Endodermal cell (in vitro differentiated cells): ENCODE measurements at regions not wholly inside any gene's neighbourhood (a gene's known extent, or its start where the extent isn't known, plus 50 kb on each side); places are given as distances from the start of the nearest gene placed in this dataset.

Experiments
- DNase-seq: peaks from one replicate; pipeline ENCODE4 v3.0.0-alpha.2; 2017
- H3K27ac ChIP-seq: 2 replicates; pipeline ENCODE4 v1.5.1; 2013; ENCODE audit warnings: mild to moderate bottlenecking, low read depth, low read length, moderate library complexity
- H3K27me3 ChIP-seq: 2 replicates; pipeline ENCODE4 v1.6.1; 2013; ENCODE audit warnings: mild to moderate bottlenecking, low read length, moderate library complexity; ENCODE audit not compliant: insufficient read depth, control insufficient read depth, poor library complexity, severe bottlenecking
- H3K36me3 ChIP-seq: 2 replicates; pipeline ENCODE4 v1.7.0; 2013; ENCODE audit warnings: mild to moderate bottlenecking, low read length, moderate library complexity; ENCODE audit not compliant: control insufficient read depth, insufficient read depth
- H3K4me1 ChIP-seq: one replicate; pipeline ENCODE4 v1.7.0; 2013; ENCODE audit warnings: low read length; ENCODE audit not compliant: control insufficient read depth, insufficient read depth
- H3K4me3 ChIP-seq: 2 replicates; pipeline ENCODE4 v1.5.1; 2013; ENCODE audit warnings: mild to moderate bottlenecking, low read length, moderate library complexity
- H3K9ac ChIP-seq: 2 replicates; pipeline ENCODE4 v1.6.1; 2013; ENCODE audit warnings: mild to moderate bottlenecking, low read length, moderate library complexity; ENCODE audit not compliant: poor library complexity, severe bottlenecking; ENCODE audit errors: extremely low read depth
- H3K9me3 ChIP-seq: 2 replicates; pipeline ENCODE4 v1.6.1; 2013; ENCODE audit warnings: mild to moderate bottlenecking, low read length, moderate library complexity; ENCODE audit not compliant: control insufficient read depth
- H3K27ac Mint-ChIP-seq: 2 replicates; pipeline ENCODE4 v1.8.0; 2020; ENCODE audit warnings: mixed read lengths
- H3K27me3 Mint-ChIP-seq: 2 replicates; pipeline ENCODE4 v1.8.0; 2021; ENCODE audit warnings: mild to moderate bottlenecking, mixed read lengths; ENCODE audit not compliant: insufficient read depth
- H3K36me3 Mint-ChIP-seq: 2 replicates; pipeline ENCODE4 v1.8.0; 2020; ENCODE audit warnings: low read depth, mixed read lengths
- H3K4me1 Mint-ChIP-seq: 2 replicates; pipeline ENCODE4 v1.8.0; 2020; ENCODE audit warnings: mixed read lengths
- H3K4me3 Mint-ChIP-seq: 2 replicates; pipeline ENCODE4 v1.8.0; 2020; ENCODE audit warnings: mild to moderate bottlenecking, moderate library complexity, mixed read lengths
- H3K9me3 Mint-ChIP-seq: 2 replicates; pipeline ENCODE4 v1.8.0; 2020; ENCODE audit warnings: mild to moderate bottlenecking, mixed read lengths
- WGBS, 2 experiments: methylation state at CpG; one replicate each; pipeline versions ENCODE4 v1.1.5 to v1.1.7; 2013; ENCODE audit warnings: missing lambda C conversion rate in 2 of 2, mixed read lengths in 1 of 2; ENCODE audit not compliant: insufficient coverage in 1 of 2, insufficient read length in 1 of 2; 5-methylcytosine and 5-hydroxymethylcytosine counted together
- TF ChIP-seq, protein P1 (sequence below): fragments of 200-600 bp; sonication (generic); conservative IDR thresholded peaks from 2 replicates; pipeline ENCODE4 v1.5.0; 2021; ENCODE audit warnings: antibody characterized with exemption, mild to moderate bottlenecking

DNA sequence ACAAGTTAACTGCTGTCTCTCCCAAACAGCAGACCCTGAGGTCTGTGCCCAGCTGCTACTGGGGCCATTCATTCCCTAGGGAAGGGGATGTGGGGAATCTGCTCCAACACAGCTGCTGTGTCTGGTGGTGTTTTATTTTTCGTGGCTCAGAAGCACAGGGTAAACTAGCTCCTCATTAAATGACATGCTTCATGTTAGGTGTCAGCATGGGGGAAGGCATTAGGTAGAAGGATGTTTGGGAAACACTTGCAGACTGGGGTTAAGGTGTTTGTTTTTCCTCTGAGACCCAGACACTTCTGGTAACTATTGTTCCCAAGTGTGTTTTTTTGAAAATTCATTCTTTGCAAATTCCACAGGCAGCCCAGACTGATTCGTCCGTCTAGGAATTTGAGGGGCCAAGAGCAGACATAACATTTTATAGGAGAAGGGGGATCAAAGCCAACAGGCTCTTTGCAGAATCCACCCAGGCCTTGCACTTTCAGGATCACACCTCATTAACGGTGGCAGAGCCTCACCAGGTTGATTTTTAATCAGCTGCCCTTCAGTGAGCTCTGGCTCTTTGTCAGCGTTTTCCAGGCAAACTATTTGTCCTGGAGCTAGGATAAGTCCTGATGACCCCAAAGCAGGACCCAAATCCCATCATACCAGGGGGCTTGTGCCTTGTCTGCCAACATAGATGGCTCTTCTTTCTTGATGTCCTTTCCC is 65.4 kb upstream of the ITGA11 start:
- 50 to 70% methylated on average over 2 to 5 of the region's 5 CpGs for WGBS, 2 experiments

DNA sequence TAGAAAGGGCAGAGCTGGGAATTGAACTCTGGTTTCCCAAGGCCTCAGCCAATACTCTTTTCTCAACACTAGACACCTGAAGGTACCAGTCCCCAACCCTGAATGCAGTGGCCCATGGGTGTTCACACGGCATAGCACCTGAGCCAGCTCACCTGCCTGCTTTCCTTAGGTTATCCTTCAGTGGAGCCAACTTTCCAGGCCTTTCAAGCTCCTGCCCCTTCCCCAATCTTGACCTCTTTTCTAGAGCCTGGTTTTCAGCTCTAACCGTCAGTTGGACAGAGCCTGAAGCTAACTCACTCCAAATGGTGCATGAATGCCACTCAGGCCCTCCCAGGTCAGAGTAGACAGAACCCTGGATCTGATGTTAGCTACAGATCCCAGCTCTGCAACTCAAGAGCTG is 66.1 kb upstream of the ITGA11 start:
- H3K9ac ChIP-seq = no peak overlapping the region
- H3K4me3 Mint-ChIP-seq = no peak overlapping the region
- no peaks in the 10 kb centered on the region for H3K9me3 ChIP-seq
- H3K36me3 Mint-ChIP-seq = no peaks in the 10 kb centered on the region
- H3K9me3 Mint-ChIP-seq = no peaks in the 10 kb centered on the region
- no peaks in the 10 kb centered on the region for H3K36me3 ChIP-seq
- no peak overlapping the region for H3K27ac Mint-ChIP-seq
- no peaks in the 10 kb centered on the region for H3K27me3 ChIP-seq
- H3K27ac ChIP-seq = no peak overlapping the region
- TF ChIP-seq, protein P1, sequence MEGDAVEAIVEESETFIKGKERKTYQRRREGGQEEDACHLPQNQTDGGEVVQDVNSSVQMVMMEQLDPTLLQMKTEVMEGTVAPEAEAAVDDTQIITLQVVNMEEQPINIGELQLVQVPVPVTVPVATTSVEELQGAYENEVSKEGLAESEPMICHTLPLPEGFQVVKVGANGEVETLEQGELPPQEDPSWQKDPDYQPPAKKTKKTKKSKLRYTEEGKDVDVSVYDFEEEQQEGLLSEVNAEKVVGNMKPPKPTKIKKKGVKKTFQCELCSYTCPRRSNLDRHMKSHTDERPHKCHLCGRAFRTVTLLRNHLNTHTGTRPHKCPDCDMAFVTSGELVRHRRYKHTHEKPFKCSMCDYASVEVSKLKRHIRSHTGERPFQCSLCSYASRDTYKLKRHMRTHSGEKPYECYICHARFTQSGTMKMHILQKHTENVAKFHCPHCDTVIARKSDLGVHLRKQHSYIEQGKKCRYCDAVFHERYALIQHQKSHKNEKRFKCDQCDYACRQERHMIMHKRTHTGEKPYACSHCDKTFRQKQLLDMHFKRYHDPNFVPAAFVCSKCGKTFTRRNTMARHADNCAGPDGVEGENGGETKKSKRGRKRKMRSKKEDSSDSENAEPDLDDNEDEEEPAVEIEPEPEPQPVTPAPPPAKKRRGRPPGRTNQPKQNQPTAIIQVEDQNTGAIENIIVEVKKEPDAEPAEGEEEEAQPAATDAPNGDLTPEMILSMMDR = no peak
- 89% methylated on average over 2 of the region's 2 CpGs; no CpG with 5 or more reads in 1 of the 2 experiments for WGBS, 2 experiments
- H3K4me3 ChIP-seq = no peak overlapping the region
- DNase-seq = no peak
- peaks cover 10% of the 10 kb centered on the region for H3K4me1 Mint-ChIP-seq
- H3K27me3 Mint-ChIP-seq = peaks cover 3% of the 10 kb centered on the region
- no peaks in the 10 kb centered on the region for H3K4me1 ChIP-seq

More for the DNA sequence above, 65.4 kb upstream of the ITGA11 start:
- H3K9me3 Mint-ChIP-seq = no peaks in the 10 kb centered on the region
- H3K9ac ChIP-seq = no peak overlapping the region
- no peaks in the 10 kb centered on the region for H3K36me3 ChIP-seq
- peaks cover 10% of the 10 kb centered on the region for H3K4me1 Mint-ChIP-seq
- H3K27ac ChIP-seq = no peak overlapping the region
- H3K27ac Mint-ChIP-seq = no peak overlapping the region
- TF ChIP-seq, protein P1 = no peak
- H3K4me3 Mint-ChIP-seq = no peak overlapping the region
- H3K4me3 ChIP-seq = no peak overlapping the region
- H3K36me3 Mint-ChIP-seq = no peaks in the 10 kb centered on the region
- peaks cover 3% of the 10 kb centered on the region for H3K27me3 Mint-ChIP-seq
- H3K4me1 ChIP-seq = no peaks in the 10 kb centered on the region
- peak; percentile 73 for DNase-seq
- no peaks in the 10 kb centered on the region for H3K9me3 ChIP-seq
- no peaks in the 10 kb centered on the region for H3K27me3 ChIP-seq

DNA sequence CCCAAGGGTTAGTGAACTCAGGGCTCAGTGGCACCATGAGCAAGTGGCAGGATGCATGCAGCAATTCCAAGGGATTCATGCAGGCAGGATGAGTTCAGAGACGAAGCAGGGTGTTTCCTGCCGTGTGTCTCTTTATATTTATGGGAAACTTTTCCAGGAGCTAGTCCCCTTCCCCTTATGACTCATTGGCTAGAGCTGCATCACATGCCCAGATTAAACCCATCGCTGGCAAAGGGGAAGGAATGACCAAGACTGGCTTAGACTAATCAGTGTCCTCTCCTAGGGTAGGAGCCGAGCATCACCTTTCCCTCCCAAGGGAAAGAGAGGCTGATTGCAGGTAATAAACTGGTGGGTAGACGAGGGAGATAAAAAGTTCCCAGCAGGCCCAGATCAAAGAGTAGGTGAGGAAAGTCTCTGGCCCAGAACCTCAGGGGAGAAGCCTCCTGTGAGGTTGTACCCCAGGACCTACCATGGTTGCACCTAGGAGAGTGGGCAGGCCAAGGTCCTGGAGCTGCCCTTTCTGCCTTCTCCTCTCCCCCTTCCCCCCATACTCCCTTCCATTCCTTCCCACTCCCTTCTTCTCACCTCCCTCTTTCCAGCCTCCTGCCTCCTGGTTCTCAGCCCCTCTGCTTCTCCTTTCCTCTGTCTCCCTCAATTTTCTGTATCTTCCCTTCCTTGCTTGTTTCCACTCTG is 67.8 kb upstream of the ITGA11 start:
- no peak overlapping the region for H3K9ac ChIP-seq
- no peaks in the 10 kb centered on the region for H3K4me1 ChIP-seq
- no peak overlapping the region for H3K4me3 ChIP-seq
- Mint-ChIP-seq H3K36me3 (no peaks in the 10 kb centered on the region), H3K27ac (no peak overlapping the region), H3K9me3 (no peaks in the 10 kb centered on the region), H3K4me1 (peaks cover 15% of the 10 kb centered on the region), H3K27me3 (peaks cover 3% of the 10 kb centered on the region), H3K4me3 (no peak overlapping the region)
- TF ChIP-seq, protein P1 = no peak
- H3K9me3 ChIP-seq = no peaks in the 10 kb centered on the region
- 83 to 94% methylated on average over 2 to 5 of the region's 5 CpGs for WGBS, 2 experiments
- H3K27me3 ChIP-seq = no peaks in the 10 kb centered on the region
- no peaks in the 10 kb centered on the region for H3K36me3 ChIP-seq
- DNase-seq = no peak
- no peak overlapping the region for H3K27ac ChIP-seq
